PFSK-1 (cell line): ENCODE measurements at regions not wholly inside any gene's neighbourhood (a gene's known extent, or its start where the extent isn't known, plus 50 kb on each side); places are given as distances from the start of the nearest gene placed in this dataset.

Source experiments
- FOXP2 ChIP-seq: optimal IDR thresholded peaks from 2 replicates; pipeline ENCODE3; 2011; ENCODE audit warnings: borderline replicate concordance, control low read depth, inconsistent platforms; ENCODE audit not compliant: insufficient read depth; ENCODE audit errors: extremely low read length, extremely low read depth
- POLR2AphosphoS5 ChIP-seq: IDR thresholded peaks from 2 replicates; pipeline ENCODE4 v1.6.1; 2012; ENCODE audit warnings: low read depth, mild to moderate bottlenecking, control low read depth, low read length, moderate library complexity
- TAF1 ChIP-seq: IDR thresholded peaks from 2 replicates; pipeline ENCODE4 v1.6.1; 2012; ENCODE audit warnings: low read length, control low read depth, borderline replicate concordance; ENCODE audit not compliant: insufficient read depth

DNA sequence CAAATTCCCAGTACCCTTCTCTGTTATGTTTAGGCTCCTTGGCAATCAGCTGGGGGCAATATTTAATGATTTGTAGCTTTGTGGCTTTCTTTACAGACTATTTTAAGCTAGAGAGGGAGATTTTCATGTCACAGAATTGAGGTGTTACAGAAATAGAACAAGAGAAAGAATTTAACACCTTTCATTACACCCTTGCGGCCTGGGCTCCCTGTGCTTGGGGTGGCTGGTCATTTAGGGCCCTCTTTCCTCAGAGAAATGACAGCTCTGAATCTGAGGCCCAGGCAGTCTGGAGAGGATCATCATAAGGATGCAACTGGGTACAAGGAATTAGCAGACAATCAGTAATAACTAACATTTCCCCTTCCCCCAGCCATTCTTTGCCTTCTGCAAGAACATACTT lies 104.5 kb upstream of the INTU start:
- TF ChIP-seq TAF1: no peak
- TF ChIP-seq FOXP2: no peak
- no peak for TF ChIP-seq POLR2AphosphoS5
